Neural progenitor cell (in vitro differentiated cells): ENCODE measurements at regions not wholly inside any gene's neighbourhood (a gene's known extent, or its start where the extent isn't known, plus 50 kb on each side); places are given as distances from the start of the nearest gene placed in this dataset.

Source experiments
- EZH2 ChIP-seq: fragments of 200-600 bp; sonication (generic); IDR thresholded peaks from 2 replicates; pipeline ENCODE4 v1.6.1; 2017; ENCODE audit warnings: antibody characterized with exemption, mild to moderate bottlenecking, moderate library complexity
- EZH2phosphoT487 ChIP-seq: fragments of 200-600 bp; sonication (generic); IDR thresholded peaks from 2 replicates; pipeline ENCODE4 v1.6.1; 2017; ENCODE audit warnings: antibody characterized with exemption
- TF ChIP-seq, protein P1 (sequence below): fragments of 200-600 bp; sonication (generic); IDR thresholded peaks from 2 replicates; pipeline ENCODE4 v1.5.1; 2017; ENCODE audit warnings: antibody characterized with exemption, mild to moderate bottlenecking

DNA sequence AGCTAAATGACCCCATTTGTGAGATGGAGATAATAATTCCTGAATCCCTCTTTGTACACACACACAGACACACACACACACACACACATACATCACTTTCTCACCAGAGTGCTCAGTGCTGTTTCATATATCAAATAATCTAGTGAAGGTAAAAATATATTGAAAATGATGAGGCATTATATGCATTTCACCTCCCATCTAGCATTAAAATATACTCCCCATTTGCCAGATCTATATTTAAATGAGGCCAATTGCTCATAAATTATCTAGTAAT, 490.7 kb upstream of the FLRT2 start:
- TF ChIP-seq, protein P1, sequence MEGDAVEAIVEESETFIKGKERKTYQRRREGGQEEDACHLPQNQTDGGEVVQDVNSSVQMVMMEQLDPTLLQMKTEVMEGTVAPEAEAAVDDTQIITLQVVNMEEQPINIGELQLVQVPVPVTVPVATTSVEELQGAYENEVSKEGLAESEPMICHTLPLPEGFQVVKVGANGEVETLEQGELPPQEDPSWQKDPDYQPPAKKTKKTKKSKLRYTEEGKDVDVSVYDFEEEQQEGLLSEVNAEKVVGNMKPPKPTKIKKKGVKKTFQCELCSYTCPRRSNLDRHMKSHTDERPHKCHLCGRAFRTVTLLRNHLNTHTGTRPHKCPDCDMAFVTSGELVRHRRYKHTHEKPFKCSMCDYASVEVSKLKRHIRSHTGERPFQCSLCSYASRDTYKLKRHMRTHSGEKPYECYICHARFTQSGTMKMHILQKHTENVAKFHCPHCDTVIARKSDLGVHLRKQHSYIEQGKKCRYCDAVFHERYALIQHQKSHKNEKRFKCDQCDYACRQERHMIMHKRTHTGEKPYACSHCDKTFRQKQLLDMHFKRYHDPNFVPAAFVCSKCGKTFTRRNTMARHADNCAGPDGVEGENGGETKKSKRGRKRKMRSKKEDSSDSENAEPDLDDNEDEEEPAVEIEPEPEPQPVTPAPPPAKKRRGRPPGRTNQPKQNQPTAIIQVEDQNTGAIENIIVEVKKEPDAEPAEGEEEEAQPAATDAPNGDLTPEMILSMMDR = no peak
- TF ChIP-seq EZH2 (no peak), EZH2phosphoT487 (no peak)
